GM18858 (cell line): ENCODE measurements at regions not wholly inside any gene's neighbourhood (a gene's known extent, or its start where the extent isn't known, plus 50 kb on each side); places are given as distances from the start of the nearest gene placed in this dataset.

Experiments
- ATAC-seq: cut with Tn5 transposase; IDR thresholded peaks from one replicate; pipeline ENCODE4 v1.9.1; 2021; ENCODE audit not compliant: unreplicated experiment

DNA sequence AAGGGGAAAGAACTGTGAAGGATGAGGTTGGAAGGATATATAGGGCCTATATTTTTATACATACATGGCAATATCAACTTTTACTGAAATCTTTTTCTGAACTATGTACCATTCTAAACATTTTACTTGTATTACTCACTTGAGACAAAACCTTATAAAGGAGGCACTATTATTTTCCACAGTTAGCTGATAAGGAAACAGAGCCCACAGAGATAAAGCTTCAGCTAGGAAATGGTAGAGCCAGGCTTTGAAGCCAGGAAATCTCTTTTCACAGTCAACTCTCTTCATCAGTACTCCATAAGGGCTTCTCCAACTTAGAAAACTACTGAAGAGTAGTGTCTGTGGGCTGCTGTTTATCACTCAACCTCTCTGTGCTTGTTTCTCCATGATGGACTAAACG is 613.7 kb downstream of the PRELID2 start:
- no peak for ATAC-seq

DNA sequence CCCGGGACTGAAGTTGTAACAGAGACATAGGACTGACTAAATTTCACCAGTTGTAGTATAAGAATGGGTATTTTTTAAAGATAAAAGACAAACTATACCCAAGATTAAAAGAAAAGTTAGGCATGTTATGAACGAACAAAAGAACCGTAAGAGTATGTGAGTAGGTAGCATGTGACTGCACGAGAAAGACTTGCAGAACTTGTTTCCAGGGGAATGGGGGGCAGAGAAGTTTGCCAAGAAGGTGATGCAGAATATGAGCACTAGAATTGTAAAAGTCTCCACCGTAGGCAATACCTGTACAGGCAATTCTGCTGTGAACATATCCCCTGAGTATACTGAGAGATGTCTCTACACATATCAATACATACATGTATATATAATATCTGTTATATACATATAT is 614.7 kb downstream of the PRELID2 start:
- no peak for ATAC-seq

GRCh38 chr5:145218982-145219381 is 616.2 kb downstream of the PRELID2 start:
- no peak for ATAC-seq

DNA sequence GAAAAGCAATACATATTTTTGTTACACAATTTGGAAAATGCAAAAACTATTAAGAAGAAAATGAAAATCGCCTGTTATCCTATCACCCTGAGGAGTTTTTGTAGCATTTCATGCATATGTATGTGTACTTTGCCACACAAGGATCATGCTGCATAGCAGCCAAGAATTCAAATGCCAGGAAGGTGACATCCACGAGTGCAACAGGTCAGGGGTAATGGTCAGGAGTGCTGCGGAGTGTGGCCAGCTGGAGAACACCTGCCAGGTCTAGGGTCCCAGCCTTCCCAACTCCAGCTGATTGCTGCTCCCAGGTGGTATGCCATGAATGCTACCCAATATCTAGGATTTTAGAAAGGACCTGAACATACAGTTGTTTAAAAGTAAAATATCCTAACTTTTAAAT is 617.1 kb downstream of the PRELID2 start:
- no peak for ATAC-seq

DNA sequence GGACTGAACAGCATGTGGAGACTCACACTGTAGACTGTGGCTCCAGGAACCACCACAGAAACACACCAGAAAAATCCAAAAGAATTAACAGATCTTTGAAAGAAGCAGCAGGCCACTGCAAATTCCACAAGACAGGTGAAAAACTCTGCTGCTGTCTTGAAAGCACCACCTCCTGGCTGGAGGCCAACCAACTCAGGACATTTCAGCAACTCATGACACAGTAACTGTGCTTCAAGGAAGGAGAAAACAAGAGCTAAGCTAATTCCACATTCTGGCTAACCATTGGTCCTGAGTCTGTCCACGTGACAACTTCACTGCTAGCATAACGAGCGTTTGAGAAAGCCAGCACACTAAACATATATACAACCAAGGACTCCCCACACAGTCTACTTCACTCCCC is 625.1 kb downstream of the PRELID2 start:
- no peak for ATAC-seq

DNA sequence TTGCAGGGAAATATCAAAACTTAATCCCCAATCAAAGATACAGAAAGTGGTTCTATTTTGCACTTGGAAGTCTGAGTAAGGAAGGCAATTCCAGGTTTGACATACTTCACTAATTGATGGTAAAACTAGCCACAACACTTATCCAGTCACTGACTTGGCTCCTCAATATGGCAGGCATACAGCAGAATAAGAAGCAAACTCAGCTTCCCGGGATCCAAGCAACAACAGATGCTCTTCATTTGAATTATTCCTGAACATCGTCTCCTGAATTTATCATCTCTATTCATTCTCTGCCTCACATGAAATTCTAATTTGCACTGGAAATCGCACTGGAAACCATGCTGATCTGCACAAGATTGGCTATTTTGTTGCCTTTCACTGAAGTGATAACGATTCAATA is 629.6 kb downstream of the PRELID2 start:
- ATAC-seq = no peak

DNA sequence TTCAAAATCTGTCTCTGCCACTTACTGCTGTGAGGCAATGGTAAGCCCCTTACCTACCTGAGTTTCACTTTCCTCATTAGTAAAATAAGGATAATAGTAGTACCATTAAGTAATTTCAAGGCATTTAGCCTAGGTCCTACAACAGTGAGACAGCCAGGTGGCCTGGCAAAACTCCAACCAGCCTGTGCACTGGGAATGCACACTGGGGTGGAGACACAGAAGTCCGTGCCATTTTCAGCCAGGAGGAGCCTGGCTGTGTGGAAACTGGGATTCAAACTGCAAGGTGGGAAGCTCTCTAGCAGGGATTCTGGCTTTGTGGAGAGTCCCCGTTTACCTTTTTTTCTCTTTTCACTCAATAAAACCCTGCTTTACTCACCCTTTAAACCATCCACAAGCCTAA is 630.4 kb downstream of the PRELID2 start:
- ATAC-seq = no peak

DNA sequence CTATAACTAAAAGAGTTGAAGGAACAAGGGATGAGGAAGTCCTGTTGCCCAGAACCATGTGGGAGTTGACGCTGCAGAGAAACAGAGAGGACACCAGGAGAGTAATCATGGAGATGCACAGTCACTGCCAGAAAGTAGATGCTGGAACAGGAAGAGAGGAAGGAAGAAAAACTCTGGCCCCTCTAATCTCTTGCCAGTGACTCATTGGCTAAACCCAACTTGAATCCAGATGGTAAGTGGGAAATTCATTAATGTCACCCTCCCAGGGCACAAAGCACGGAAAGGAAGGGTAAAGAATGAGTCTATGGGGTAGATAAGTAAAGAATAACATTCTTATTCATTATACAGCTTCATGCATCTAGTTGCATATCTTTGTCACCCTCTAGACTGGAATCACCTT is 631.9 kb downstream of the PRELID2 start:
- ATAC-seq = no peak

DNA sequence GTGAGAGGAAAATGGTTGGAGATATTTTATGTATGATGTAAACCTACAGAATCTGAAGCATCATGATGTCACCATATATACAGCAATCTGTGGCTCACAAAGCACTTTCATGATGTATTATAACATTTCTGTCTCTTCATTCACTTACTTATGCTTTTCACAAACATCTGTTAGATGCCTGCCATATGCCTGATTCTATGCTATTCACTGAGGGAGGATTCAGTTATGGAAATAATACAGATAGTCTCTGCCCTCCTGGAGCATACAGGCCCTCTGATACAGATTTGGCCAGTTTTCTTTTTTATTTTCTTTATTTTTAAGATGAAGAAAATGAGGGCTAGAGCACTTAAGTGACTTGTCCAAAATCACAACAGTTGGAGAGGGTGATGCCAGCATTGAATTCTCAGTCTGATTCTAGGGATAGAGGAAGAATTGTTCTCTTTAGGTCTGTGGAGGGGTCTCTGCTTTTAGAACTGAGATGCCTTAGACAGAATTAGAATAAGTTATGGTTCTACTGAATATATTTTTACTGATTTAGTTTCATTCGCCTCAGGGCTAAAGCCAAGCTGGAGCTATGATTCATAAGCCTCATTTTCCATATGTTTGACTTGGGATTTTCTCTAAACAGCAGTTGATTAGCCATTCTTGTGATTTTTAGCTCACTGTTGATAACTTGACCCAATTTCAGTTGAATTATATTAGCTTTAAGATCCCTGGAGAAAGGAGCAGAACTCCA is 636.4 kb downstream of the PRELID2 start:
- ATAC-seq = no peak

DNA sequence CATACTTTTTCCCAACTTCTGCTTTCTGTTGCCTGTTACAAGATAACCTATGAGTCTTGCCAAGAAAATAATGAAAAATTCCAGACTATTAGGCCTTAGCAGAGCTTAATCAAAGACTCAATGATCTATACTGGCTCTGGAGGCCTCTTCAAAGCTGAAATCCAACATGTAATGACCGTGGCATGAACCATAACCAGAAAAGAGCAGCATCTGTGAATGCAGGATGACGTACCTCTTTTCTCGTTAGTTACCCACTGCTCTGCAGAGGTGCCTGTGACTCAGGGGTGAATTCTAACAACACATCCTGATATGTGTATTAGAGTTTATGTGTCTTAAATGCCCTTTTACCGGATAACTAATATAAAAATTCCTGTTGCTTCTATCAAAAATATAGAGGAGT is 645.4 kb downstream of the PRELID2 start:
- ATAC-seq = no peak

- no peak for ATAC-seq
Measured at GRCh38 chr5:145180371-145180770, 654.8 kb downstream of the PRELID2 start.

DNA sequence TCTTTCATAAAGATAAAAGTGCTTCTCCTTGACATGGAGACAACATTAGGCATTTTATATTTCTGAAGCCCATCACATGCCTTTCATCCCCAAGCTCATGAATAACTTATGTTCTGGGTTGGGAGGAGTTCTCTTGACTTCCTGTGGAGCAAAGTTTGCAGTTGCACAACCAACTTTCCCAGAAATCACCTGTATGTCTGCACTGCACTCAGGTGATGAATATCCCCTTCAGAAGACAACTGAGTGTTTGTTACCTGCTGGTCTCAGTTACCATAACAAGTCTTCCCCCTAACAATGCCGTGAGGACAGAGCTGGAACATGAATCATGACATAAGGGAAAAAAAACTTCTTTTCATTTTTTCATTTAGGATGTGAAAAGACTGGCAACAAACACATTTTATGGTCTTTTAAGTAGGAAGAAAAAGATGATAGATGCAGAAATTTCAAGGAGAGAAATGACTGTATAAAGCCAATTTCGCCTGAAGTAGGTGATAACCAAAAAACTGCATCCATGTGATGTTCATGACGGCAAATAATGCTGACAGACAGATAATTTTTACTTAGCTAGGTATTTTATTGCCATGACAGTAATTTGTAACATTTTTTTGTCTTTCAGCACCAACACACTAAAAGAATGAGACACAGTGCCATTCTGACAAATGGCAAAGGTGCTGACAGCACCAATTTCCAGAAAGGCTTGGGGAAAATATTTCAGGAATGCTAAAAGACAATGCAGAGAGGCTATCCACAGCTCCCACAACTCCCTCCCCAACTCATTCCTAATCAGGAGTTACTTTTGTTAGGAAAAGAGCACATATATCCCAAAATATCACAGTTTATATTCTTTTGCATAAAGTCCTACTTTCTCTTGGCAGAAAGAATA is 656.3 kb downstream of the PRELID2 start:
- ATAC-seq = no peak

DNA sequence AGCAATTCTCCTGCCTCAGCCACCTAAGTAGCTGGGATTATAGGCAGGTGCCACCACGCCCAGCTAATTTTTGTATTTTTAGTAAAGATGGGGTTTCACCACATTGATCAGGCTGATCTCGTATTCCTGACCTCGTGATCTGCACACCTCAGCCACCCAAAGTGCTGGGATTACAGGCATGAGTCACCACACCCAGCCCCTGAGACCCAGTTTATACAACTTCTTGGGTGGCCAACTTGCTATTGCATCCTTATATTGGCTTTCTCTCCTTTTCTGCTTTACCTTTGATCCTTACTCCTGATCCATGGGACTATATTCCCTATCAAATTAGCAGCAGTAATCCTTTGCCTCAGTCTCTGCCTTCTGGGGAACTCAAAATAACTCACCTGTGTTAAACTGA is 659.1 kb downstream of the PRELID2 start:
- ATAC-seq = no peak

- ATAC-seq = no peak
Measured at GRCh38 chr5:145166110-145166509, 669.0 kb downstream of the PRELID2 start.

- ATAC-seq = no peak
Measured at GRCh38 chr5:145163876-145164275, 671.3 kb downstream of the PRELID2 start.

GRCh38 chr5:145162626-145163025 is 672.5 kb downstream of the PRELID2 start:
- no peak for ATAC-seq

GRCh38 chr5:145161391-145161790 is 673.8 kb downstream of the PRELID2 start:
- ATAC-seq = no peak

DNA sequence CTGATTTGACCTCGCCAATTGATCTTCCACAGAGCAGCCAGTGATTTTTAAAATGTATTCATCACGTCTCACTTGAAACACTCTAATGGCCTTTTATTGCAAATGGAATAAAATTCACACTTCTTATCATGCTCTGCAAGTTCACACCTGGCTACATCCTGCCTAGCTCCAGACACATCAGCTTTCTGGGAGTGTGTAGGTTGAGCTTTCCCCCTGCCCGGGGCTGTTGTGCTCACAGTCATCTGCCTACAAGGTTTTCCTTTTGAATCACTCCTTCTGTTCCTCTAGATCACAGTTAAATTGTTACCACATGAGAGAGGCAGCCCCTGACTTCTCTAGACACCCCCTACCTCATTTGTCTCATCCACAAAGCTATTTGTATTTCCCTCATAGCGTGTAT is 674.5 kb downstream of the PRELID2 start:
- no peak for ATAC-seq

DNA sequence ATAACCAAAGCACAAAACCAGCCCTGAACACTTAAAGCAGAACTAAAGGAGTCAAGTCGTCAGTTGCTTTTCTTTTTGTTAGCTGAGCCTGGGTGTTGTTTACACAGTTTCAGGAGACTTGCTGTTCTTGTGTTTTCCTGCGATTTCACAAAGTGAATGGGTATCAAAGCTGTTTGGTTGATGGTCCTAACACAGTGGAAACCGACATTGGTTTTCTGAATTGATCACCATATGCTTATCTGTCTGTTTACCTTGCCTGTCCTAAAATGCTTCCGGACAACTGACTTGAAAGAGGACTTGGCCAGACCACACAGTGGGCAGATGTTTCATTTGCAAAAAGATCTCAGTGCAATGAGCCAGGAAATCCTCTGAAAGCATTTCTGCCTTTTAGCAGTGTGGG is 676.4 kb downstream of the PRELID2 start:
- no peak for ATAC-seq

DNA sequence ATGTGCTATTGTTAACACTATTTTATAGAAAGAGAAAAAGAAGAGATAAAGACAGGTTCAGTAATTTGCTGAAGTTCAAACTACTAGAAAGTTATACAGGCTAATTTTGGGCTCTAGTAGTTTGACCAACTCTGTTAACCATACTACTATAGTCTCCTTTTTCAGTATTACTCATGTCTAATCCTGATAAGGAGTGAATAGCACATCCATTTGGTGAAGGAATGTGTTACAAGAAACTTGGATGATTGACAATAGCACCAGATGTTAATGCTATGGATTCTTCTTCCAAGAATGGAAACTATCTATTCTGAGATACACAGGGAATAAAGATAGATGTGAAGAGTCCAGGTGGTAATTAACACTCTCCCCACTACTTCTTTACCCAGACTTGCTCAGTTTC is 677.3 kb downstream of the PRELID2 start:
- ATAC-seq = no peak

- ATAC-seq = peak; percentile 46
Measured at GRCh38 chr5:145141534-145141933, 693.6 kb downstream of the PRELID2 start.

DNA sequence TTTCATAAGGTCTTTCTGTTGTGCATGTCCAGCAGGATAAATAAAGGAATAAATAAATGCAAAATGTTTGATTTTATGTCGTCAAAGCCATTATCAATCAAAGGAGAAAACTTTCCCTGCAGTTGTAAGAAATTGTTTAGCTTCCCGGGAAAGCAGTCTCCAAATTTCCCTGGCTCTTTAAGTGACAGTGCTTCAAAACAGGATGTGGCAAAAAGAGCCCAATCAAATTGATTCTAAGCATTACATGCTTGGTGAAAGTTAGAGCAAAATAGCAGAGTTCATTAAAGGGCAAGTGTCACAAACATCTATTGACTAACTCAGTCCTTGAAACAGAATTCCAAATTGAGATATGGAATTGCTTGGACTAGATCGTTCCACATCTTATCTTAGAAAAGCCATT is 704.1 kb downstream of the PRELID2 start:
- no peak for ATAC-seq
